H9 (cell line): ENCODE measurements at regions not wholly inside any gene's neighbourhood (a gene's known extent, or its start where the extent isn't known, plus 50 kb on each side); places are given as distances from the start of the nearest gene placed in this dataset.

Experiments used
- DNase-seq: peaks from one replicate; pipeline ENCODE4 v3.0.0-alpha.2; 2017
- H2AFZ ChIP-seq: one replicate; pipeline ENCODE4 v1.6.1; 2013; ENCODE audit warnings: mild to moderate bottlenecking, low read length, control low read depth, moderate library complexity
- H2AK5ac ChIP-seq: 2 replicates; pipeline ENCODE4 v1.6.1; 2013; ENCODE audit warnings: low read length, control low read depth, mixed read lengths; ENCODE audit not compliant: insufficient read length
- H2BK120ac ChIP-seq: one replicate; pipeline ENCODE4 v1.6.1; 2013; ENCODE audit warnings: low read depth, mild to moderate bottlenecking, low read length, control low read depth, inconsistent platforms; ENCODE audit not compliant: poor library complexity, severe bottlenecking
- H2BK12ac ChIP-seq: 2 replicates; pipeline ENCODE4 v1.6.1; 2013; ENCODE audit warnings: low read length, control low read depth, mixed read lengths, low read depth; ENCODE audit not compliant: insufficient read length
- H2BK15ac ChIP-seq: 2 replicates; pipeline ENCODE4 v1.6.1; 2013; ENCODE audit warnings: low read depth, low read length, control low read depth
- H2BK20ac ChIP-seq: one replicate; pipeline ENCODE4 v1.6.1; 2013; ENCODE audit warnings: low read depth, mild to moderate bottlenecking, low read length, control low read depth, inconsistent platforms; ENCODE audit not compliant: poor library complexity, severe bottlenecking
- H2BK5ac ChIP-seq: 2 replicates; pipeline ENCODE4 v1.6.1; 2013; ENCODE audit warnings: low read length, control low read depth, mixed read lengths; ENCODE audit not compliant: insufficient read length
- H3K14ac ChIP-seq: 2 replicates; pipeline ENCODE4 v1.6.1; 2013; ENCODE audit warnings: low read length, control low read depth; ENCODE audit not compliant: insufficient read depth
- H3K18ac ChIP-seq: 2 replicates; pipeline ENCODE4 v1.6.1; 2013; ENCODE audit warnings: low read depth, mild to moderate bottlenecking, mixed read lengths, low read length, control low read depth; ENCODE audit not compliant: insufficient read length
- H3K23ac ChIP-seq: 2 replicates; pipeline ENCODE4 v1.6.1; 2013; ENCODE audit warnings: low read length, control low read depth, mixed read lengths, low read depth; ENCODE audit not compliant: insufficient read length
- H3K23me2 ChIP-seq: 2 replicates; pipeline ENCODE4 v1.6.1; 2013; ENCODE audit warnings: low read depth, mild to moderate bottlenecking, mixed read lengths, low read length, control low read depth; ENCODE audit not compliant: insufficient read length, poor library complexity, severe bottlenecking
- H3K27ac ChIP-seq: 2 replicates; pipeline ENCODE4 v1.5.1; 2013; ENCODE audit warnings: low read length, control low read depth, mixed read lengths, low read depth; ENCODE audit not compliant: insufficient read length
- H3K27me3 ChIP-seq: 2 replicates; pipeline ENCODE4 v1.6.1; 2013; ENCODE audit warnings: low read length, control low read depth, inconsistent platforms; ENCODE audit not compliant: insufficient read depth
- H3K4ac ChIP-seq: 2 replicates; pipeline ENCODE4 v1.6.1; 2013; ENCODE audit warnings: low read depth, mild to moderate bottlenecking, control low read depth, inconsistent platforms, low read length, moderate library complexity
- H3K4me1 ChIP-seq: 2 replicates; pipeline ENCODE4 v1.6.1; 2013; ENCODE audit warnings: low read length, control low read depth, inconsistent platforms; ENCODE audit not compliant: insufficient read depth
- H3K4me2 ChIP-seq: 2 replicates; pipeline ENCODE4 v1.6.1; 2013; ENCODE audit warnings: low read length, control low read depth, mixed read lengths; ENCODE audit not compliant: insufficient read length, insufficient read depth
- H3K56ac ChIP-seq: 2 replicates; pipeline ENCODE4 v1.6.1; 2013; ENCODE audit warnings: low read depth, mild to moderate bottlenecking, mixed read lengths, low read length, control low read depth; ENCODE audit not compliant: insufficient read length
- H3K79me1 ChIP-seq: 2 replicates; pipeline ENCODE4 v1.6.1; 2013; ENCODE audit warnings: low read depth, mild to moderate bottlenecking, moderate library complexity, low read length, control low read depth, inconsistent platforms; ENCODE audit not compliant: insufficient read depth, poor library complexity, severe bottlenecking
- H3K79me2 ChIP-seq: 2 replicates; pipeline ENCODE4 v1.6.1; 2013; ENCODE audit warnings: low read length, control low read depth, inconsistent platforms; ENCODE audit not compliant: insufficient read depth
- H3K9ac ChIP-seq: 2 replicates; pipeline ENCODE4 v1.6.1; 2013; ENCODE audit warnings: low read length, control low read depth, mixed read lengths; ENCODE audit not compliant: insufficient read length; ENCODE audit errors: extremely low read depth
- H3K9me3 ChIP-seq: one replicate; pipeline ENCODE4 v1.6.1; 2013; ENCODE audit warnings: low read depth, low read length, inconsistent platforms; ENCODE audit not compliant: control insufficient read depth
- H3T11ph ChIP-seq: one replicate; pipeline ENCODE4 v1.6.1; 2013; ENCODE audit warnings: mild to moderate bottlenecking, low read length, control low read depth, inconsistent platforms
- H4K20me1 ChIP-seq: one replicate; pipeline ENCODE4 v1.6.1; 2013; ENCODE audit not compliant: control insufficient read depth, insufficient read length, insufficient read depth
- H4K5ac ChIP-seq: 2 replicates; pipeline ENCODE4 v1.6.1; 2013; ENCODE audit warnings: low read depth, mild to moderate bottlenecking, mixed read lengths, low read length, control low read depth; ENCODE audit not compliant: insufficient read length
- H4K8ac ChIP-seq: replicated peaks from 2 replicates; pipeline ENCODE4 v1.6.1; 2013; ENCODE audit warnings: low read length, control low read depth, mixed read lengths, low read depth; ENCODE audit not compliant: insufficient read length
- H4K91ac ChIP-seq: 2 replicates; pipeline ENCODE4 v1.6.1; 2013; ENCODE audit warnings: low read depth, mild to moderate bottlenecking, moderate library complexity, mixed read lengths, low read length, control low read depth; ENCODE audit not compliant: insufficient read length
- H3K27ac Mint-ChIP-seq, 3 experiments: 2 replicates in 2 of 3; 3 replicates in 1 of 3; pipeline ENCODE4 v1.8.0; 2020 to 2021; ENCODE audit warnings: mixed read lengths in 3 of 3, mild to moderate bottlenecking in 1 of 3, moderate library complexity in 1 of 3
- H3K27me3 Mint-ChIP-seq: 2 replicates; pipeline ENCODE4 v1.8.0; 2021; ENCODE audit warnings: low read depth, mild to moderate bottlenecking, moderate library complexity, mixed read lengths
- H3K36me3 Mint-ChIP-seq, 3 experiments: 2 replicates in 2 of 3; 3 replicates in 1 of 3; pipeline ENCODE4 v1.8.0; 2020 to 2021; ENCODE audit warnings: low read depth in 3 of 3, mixed read lengths in 3 of 3; ENCODE audit not compliant: insufficient read depth in 1 of 3
- H3K4me1 Mint-ChIP-seq, 2 experiments: 2 replicates each; pipeline ENCODE4 v1.8.0; 2020; ENCODE audit warnings: mixed read lengths in 2 of 2
- H3K4me3 Mint-ChIP-seq, 2 experiments: 2 replicates in 1 of 2; 3 replicates in 1 of 2; pipeline ENCODE4 v1.8.0; 2020 to 2021; ENCODE audit warnings: mild to moderate bottlenecking in 2 of 2, mixed read lengths in 2 of 2, moderate library complexity in 1 of 2
- H3K9me3 Mint-ChIP-seq, 2 experiments: 2 replicates in 1 of 2; 3 replicates in 1 of 2; pipeline ENCODE4 v1.8.0; 2020; ENCODE audit warnings: mild to moderate bottlenecking in 2 of 2, mixed read lengths in 2 of 2, moderate library complexity in 1 of 2
- WGBS: extraction: QIAGEN DNeasy Blood & Tissue Kit; methylation state at CpG from one replicate; pipeline ENCODE4 v1.1.7; 2013; ENCODE audit warnings: missing lambda C conversion rate, low lambda C conversion rate, mixed read lengths; ENCODE audit not compliant: insufficient read length; ENCODE audit errors: extremely low coverage; 5-methylcytosine and 5-hydroxymethylcytosine counted together
- TF ChIP-seq, protein P1 (sequence below): fragments of 200-600 bp; sonication (generic); conservative IDR thresholded peaks from 3 replicates; pipeline ENCODE4 v1.8.0; 2021; ENCODE audit warnings: antibody characterized with exemption, mild to moderate bottlenecking

GRCh38 chr13:90538063-90538462 lies 809.4 kb upstream of the MIR17HG start:
- Mint-ChIP-seq H3K27me3 (no peaks in the 10 kb centered on the region), H3K9me3 (peaks cover 0 to 3% of the 10 kb centered on the region in 2 experiments; a peak in 1 of 5 replicates), H3K27ac (no peak overlapping the region), H3K4me3 (no peak overlapping the region), H3K4me1 (no peaks in the 10 kb centered on the region), H3K36me3 (peaks cover 0 to 11% (median 2%) of the 10 kb centered on the region in 3 experiments; a peak in 3 of 7 replicates)
- no peak for DNase-seq
- Histone ChIP-seq H3K4me2 (no peak overlapping the region), H2BK15ac (no peak overlapping the region), H4K91ac (no peak overlapping the region), H2BK120ac (no peak overlapping the region), H3K23ac (no peak overlapping the region), H3T11ph (no peak overlapping the region), H3K27ac (no peak overlapping the region), H3K9me3 (no peaks in the 10 kb centered on the region), H3K79me1 (no peaks in the 10 kb centered on the region), H3K14ac (no peak overlapping the region), H2BK20ac (no peak overlapping the region), H3K27me3 (no peaks in the 10 kb centered on the region), H4K8ac (no peak overlapping the region), H2BK12ac (no peak overlapping the region), H3K4me1 (no peaks in the 10 kb centered on the region), H4K5ac (no peak overlapping the region), H4K20me1 (no peaks in the 10 kb centered on the region), H3K4ac (no peak overlapping the region), H2AK5ac (no peak overlapping the region), H3K79me2 (no peaks in the 10 kb centered on the region), H3K18ac (no peak overlapping the region), H3K23me2 (no peaks in the 10 kb centered on the region), H3K9ac (no peak overlapping the region), H2BK5ac (no peak overlapping the region), H3K56ac (no peak overlapping the region), H2AFZ (no peak overlapping the region)
- WGBS: no CpG with 5 or more reads among the region's 2 CpGs
- TF ChIP-seq, protein P1, sequence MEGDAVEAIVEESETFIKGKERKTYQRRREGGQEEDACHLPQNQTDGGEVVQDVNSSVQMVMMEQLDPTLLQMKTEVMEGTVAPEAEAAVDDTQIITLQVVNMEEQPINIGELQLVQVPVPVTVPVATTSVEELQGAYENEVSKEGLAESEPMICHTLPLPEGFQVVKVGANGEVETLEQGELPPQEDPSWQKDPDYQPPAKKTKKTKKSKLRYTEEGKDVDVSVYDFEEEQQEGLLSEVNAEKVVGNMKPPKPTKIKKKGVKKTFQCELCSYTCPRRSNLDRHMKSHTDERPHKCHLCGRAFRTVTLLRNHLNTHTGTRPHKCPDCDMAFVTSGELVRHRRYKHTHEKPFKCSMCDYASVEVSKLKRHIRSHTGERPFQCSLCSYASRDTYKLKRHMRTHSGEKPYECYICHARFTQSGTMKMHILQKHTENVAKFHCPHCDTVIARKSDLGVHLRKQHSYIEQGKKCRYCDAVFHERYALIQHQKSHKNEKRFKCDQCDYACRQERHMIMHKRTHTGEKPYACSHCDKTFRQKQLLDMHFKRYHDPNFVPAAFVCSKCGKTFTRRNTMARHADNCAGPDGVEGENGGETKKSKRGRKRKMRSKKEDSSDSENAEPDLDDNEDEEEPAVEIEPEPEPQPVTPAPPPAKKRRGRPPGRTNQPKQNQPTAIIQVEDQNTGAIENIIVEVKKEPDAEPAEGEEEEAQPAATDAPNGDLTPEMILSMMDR: no peak
